ENCODE measurements at regions not wholly inside any gene's neighbourhood (a gene's known extent, or its start where the extent isn't known, plus 50 kb on each side); places are given as distances from the start of the nearest gene placed in this dataset.

- DNase-seq (ENCODE audit: low read depth) = peak; percentile 90
- in situ Hi-C loops (cut with HindIII; ENCODE audit: low sequenced_read_pairs) = no loop called here
- no peak for TF ChIP-seq CTCF (IDR thresholded peaks at IDR 0.05; ENCODE audit: low read depth, low read length, missing control alignments)
- H3K4me3 ChIP-seq (ENCODE audit: low read depth, low read length) = no peak overlapping the region
These were observed 159.3 kb upstream of the MARCKS start for GRCh38 chr6:113697632-113698410.

- in situ Hi-C loops (cut with HindIII; ENCODE audit: low sequenced_read_pairs) = no loop called here
- DNase-seq (ENCODE audit: low read depth) = no peak
- no peak for TF ChIP-seq CTCF (IDR thresholded peaks at IDR 0.05; ENCODE audit: low read depth, low read length, missing control alignments)
- H3K4me3 ChIP-seq (ENCODE audit: low read depth, low read length) = no peak overlapping the region
These were observed 157.9 kb upstream of the MARCKS start for GRCh38 chr6:113699239-113699638.

- no peak for TF ChIP-seq CTCF (IDR thresholded peaks at IDR 0.05; ENCODE audit: low read depth, low read length, missing control alignments)
- in situ Hi-C loops (cut with HindIII; ENCODE audit: low sequenced_read_pairs) = no loop called here
- no peak for DNase-seq (ENCODE audit: low read depth)
- no peak overlapping the region for H3K4me3 ChIP-seq (ENCODE audit: low read depth, low read length)
These were observed 155.4 kb upstream of the MARCKS start for GRCh38 chr6:113701552-113702254.

- TF ChIP-seq CTCF (IDR thresholded peaks at IDR 0.05; ENCODE audit: low read depth, low read length, missing control alignments) = no peak
- no peak for DNase-seq (ENCODE audit: low read depth)
- in situ Hi-C loops (cut with HindIII; ENCODE audit: low sequenced_read_pairs) = no loop called here
- no peak overlapping the region for H3K4me3 ChIP-seq (ENCODE audit: low read depth, low read length)
These were observed 150.0 kb upstream of the MARCKS start for GRCh38 chr6:113707194-113707593.

- no peak for DNase-seq (ENCODE audit: low read depth)
- no peak overlapping the region for H3K4me3 ChIP-seq (ENCODE audit: low read depth, low read length)
- no peak for TF ChIP-seq CTCF (IDR thresholded peaks at IDR 0.05; ENCODE audit: low read depth, low read length, missing control alignments)
- in situ Hi-C loops (cut with HindIII; ENCODE audit: low sequenced_read_pairs) = no loop called here
These were observed 147.1 kb upstream of the MARCKS start for GRCh38 chr6:113709936-113710509.

- in situ Hi-C loops (cut with HindIII; ENCODE audit: low sequenced_read_pairs) = no loop called here
- DNase-seq (ENCODE audit: low read depth) = no peak
- TF ChIP-seq CTCF (IDR thresholded peaks at IDR 0.05; ENCODE audit: low read depth, low read length, missing control alignments) = no peak
- no peak overlapping the region for H3K4me3 ChIP-seq (ENCODE audit: low read depth, low read length)
These were observed 143.5 kb upstream of the MARCKS start for GRCh38 chr6:113713665-113714064.

All from astrocyte of the cerebellum (primary cell).